Naive thymus-derived CD4-positive, alpha-beta T cell (primary cell): ENCODE measurements at regions not wholly inside any gene's neighbourhood (a gene's known extent, or its start where the extent isn't known, plus 50 kb on each side); places are given as distances from the start of the nearest gene placed in this dataset.

Experiments used
- ATAC-seq: fragments of 150-1000 bp; cut with Tn5 transposase; 2 replicates; pipeline ENCODE4 v1.10.0; 2021; ENCODE audit warnings: mild to moderate bottlenecking, moderate library complexity
- CTCF ChIA-PET: fragments of 350-600 bp; sonication (Branson Sonifier 250); formaldehyde crosslinking; loops from one replicate; lab custom pipeline; 2021; ENCODE audit warnings: antibody characterized with exemption; lab: Charles Lee
- POLR2A ChIA-PET: fragments of 350-600 bp; sonication (Branson Sonifier 250); formaldehyde crosslinking; loops from one replicate; lab custom pipeline; 2021; ENCODE audit warnings: antibody characterized with exemption, inconsistent platforms; lab: Charles Lee
- DNase-seq, 9 donors: peaks; one replicate each; pipeline versions ENCODE4 v3.0.0 to v3.0.0-alpha.2; 2020 to 2022; ENCODE audit warnings: mixed read lengths in 1 of 9
- H3K27ac ChIP-seq: one replicate; pipeline ENCODE4 v1.7.0; 2013; ENCODE audit warnings: mild to moderate bottlenecking, low read depth, low read length, moderate library complexity
- H3K27me3 ChIP-seq, 2 donors: one replicate each; pipeline ENCODE4 v1.7.0; 2013; ENCODE audit warnings: low read length in 2 of 2, mild to moderate bottlenecking in 2 of 2, moderate library complexity in 2 of 2; ENCODE audit not compliant: control insufficient read depth in 2 of 2, insufficient read depth in 2 of 2
- H3K36me3 ChIP-seq, 3 experiments: 1 replicate in 2 of 3; 2 replicates in 1 of 3; pipeline ENCODE4 v1.7.0; 2013; ENCODE audit warnings: low read length in 3 of 3, mild to moderate bottlenecking in 3 of 3, moderate library complexity in 1 of 3; ENCODE audit not compliant: insufficient read depth in 3 of 3, control insufficient read depth in 2 of 3
- H3K4me1 ChIP-seq, 2 donors: one replicate each; pipeline ENCODE4 v1.7.0; 2013; ENCODE audit warnings: low read length in 2 of 2, mild to moderate bottlenecking in 2 of 2, moderate library complexity in 1 of 2; ENCODE audit not compliant: control insufficient read depth in 2 of 2, insufficient read depth in 2 of 2
- H3K4me3 ChIP-seq: 2 replicates; pipeline ENCODE4 v1.7.0; 2013; ENCODE audit warnings: mild to moderate bottlenecking, low read length
- H3K9me3 ChIP-seq, 3 experiments: 1 replicate in 2 of 3; 2 replicates in 1 of 3; pipeline ENCODE4 v1.7.0; 2013; ENCODE audit warnings: low read length in 3 of 3; ENCODE audit not compliant: control insufficient read depth in 2 of 3
- H3K27ac Mint-ChIP-seq, 9 donors: one replicate each; pipeline ENCODE4 v1.8.0; 2020 to 2022; ENCODE audit warnings: mixed read lengths in 9 of 9, mild to moderate bottlenecking in 8 of 9, moderate library complexity in 5 of 9, inconsistent platforms in 2 of 9
- H3K27me3 Mint-ChIP-seq, 5 donors: one replicate each; pipeline ENCODE4 v1.8.0; 2021 to 2022; ENCODE audit warnings: mixed read lengths in 5 of 5, mild to moderate bottlenecking in 1 of 5
- H3K36me3 Mint-ChIP-seq, 5 donors: one replicate each; pipeline ENCODE4 v1.8.0; 2020 to 2022; ENCODE audit warnings: mixed read lengths in 5 of 5, mild to moderate bottlenecking in 3 of 5, inconsistent platforms in 1 of 5
- H3K4me1 Mint-ChIP-seq, 7 donors: one replicate each; pipeline ENCODE4 v1.8.0; 2020 to 2022; ENCODE audit warnings: mixed read lengths in 7 of 7, mild to moderate bottlenecking in 3 of 7, inconsistent platforms in 1 of 7
- H3K4me3 Mint-ChIP-seq, 10 donors: one replicate each; pipeline ENCODE4 v1.8.0; 2020 to 2022; ENCODE audit warnings: mild to moderate bottlenecking in 10 of 10, mixed read lengths in 10 of 10, moderate library complexity in 6 of 10, inconsistent platforms in 2 of 10
- H3K9me3 Mint-ChIP-seq, 11 donors: one replicate each; pipeline ENCODE4 v1.8.0; 2020 to 2022; ENCODE audit warnings: mixed read lengths in 11 of 11, mild to moderate bottlenecking in 4 of 11, inconsistent platforms in 1 of 11, moderate library complexity in 1 of 11
- intact Hi-C, 2 donors: fragments of 100-400 bp; cut with micrococcal nuclease; formaldehyde crosslinking; loops; one replicate each; pipeline ENCODE4 v1.15.1; 2023

GRCh38 chr10:71058308-71058707 is 154.1 kb upstream of the UNC5B start:
- no peaks in the 10 kb centered on the region for H3K36me3 ChIP-seq
- H3K27me3 Mint-ChIP-seq: peaks cover 0 to 7% (median 0%) of the 10 kb centered on the region in 5 donors
- no peak for ATAC-seq
- H3K4me1 ChIP-seq: no peaks in the 10 kb centered on the region
- no peak overlapping the region for H3K27ac ChIP-seq
- H3K27ac Mint-ChIP-seq: no peak overlapping the region
- ChIA-PET CTCF (interaction anchor here (0.7 kb wide), 1 partner anchor 1469 kb away, joined by 4 read pairs; no protein-coding TSS in a partner anchor), POLR2A (no interaction called here)
- no peaks in the 10 kb centered on the region for H3K36me3 Mint-ChIP-seq
- peaks cover 0 to 1% (median 0%) of the 10 kb centered on the region in 11 donors for H3K9me3 Mint-ChIP-seq
- no peak for DNase-seq
- no peak overlapping the region for H3K4me3 Mint-ChIP-seq
- H3K27me3 ChIP-seq: no peaks in the 10 kb centered on the region
- no peaks in the 10 kb centered on the region for H3K4me1 Mint-ChIP-seq
- H3K9me3 ChIP-seq: no peaks in the 10 kb centered on the region
- intact Hi-C loops: no loop called here
- no peak overlapping the region for H3K4me3 ChIP-seq

GRCh38 chr10:71059054-71059818 is 153.1 kb upstream of the UNC5B start:
- Mint-ChIP-seq H3K4me1 (no peaks in the 10 kb centered on the region), H3K27ac (no peak overlapping the region), H3K4me3 (no peak overlapping the region), H3K9me3 (peaks cover 0 to 2% (median 0%) of the 10 kb centered on the region in 11 donors), H3K27me3 (peaks cover 0 to 4% (median 0%) of the 10 kb centered on the region in 5 donors), H3K36me3 (no peaks in the 10 kb centered on the region)
- no peak for ATAC-seq
- intact Hi-C loops: no loop called here
- POLR2A ChIA-PET: no interaction called here
- CTCF ChIA-PET: interaction anchor here (0.6 kb wide), 1 partner anchor 161 kb away, joined by 3 read pairs; no protein-coding TSS in a partner anchor
- Histone ChIP-seq H3K27me3 (no peaks in the 10 kb centered on the region), H3K27ac (no peak overlapping the region), H3K4me1 (no peaks in the 10 kb centered on the region), H3K36me3 (no peaks in the 10 kb centered on the region), H3K4me3 (no peak overlapping the region), H3K9me3 (no peaks in the 10 kb centered on the region)
- no peak for DNase-seq

- ATAC-seq (no peak), DNase-seq (no peak)
- H3K36me3 ChIP-seq: no peaks in the 10 kb centered on the region
- intact Hi-C loops: no loop called here
- CTCF ChIA-PET: no interaction called here
- Mint-ChIP-seq H3K4me3 (no peak overlapping the region), H3K9me3 (peaks cover 0 to 2% (median 0%) of the 10 kb centered on the region in 11 donors), H3K27me3 (peaks cover 0 to 3% (median 0%) of the 10 kb centered on the region in 5 donors), H3K36me3 (no peaks in the 10 kb centered on the region), H3K4me1 (no peaks in the 10 kb centered on the region), H3K27ac (no peak overlapping the region)
- no peak overlapping the region for H3K4me3 ChIP-seq
- no peak overlapping the region for H3K27ac ChIP-seq
- no peaks in the 10 kb centered on the region for H3K27me3 ChIP-seq
- no peaks in the 10 kb centered on the region for H3K9me3 ChIP-seq
- H3K4me1 ChIP-seq: no peaks in the 10 kb centered on the region
- POLR2A ChIA-PET: no interaction called here
Measured at GRCh38 chr10:71059943-71060342, 152.4 kb upstream of the UNC5B start.

GRCh38 chr10:71060476-71061426 is 151.6 kb upstream of the UNC5B start:
- H3K9me3 Mint-ChIP-seq: peaks cover 0 to 2% (median 0%) of the 10 kb centered on the region in 11 donors
- no peak overlapping the region for H3K27ac Mint-ChIP-seq
- ATAC-seq: no peak
- Histone ChIP-seq H3K36me3 (no peaks in the 10 kb centered on the region), H3K9me3 (no peaks in the 10 kb centered on the region), H3K27ac (no peak overlapping the region), H3K4me3 (no peak overlapping the region), H3K4me1 (no peaks in the 10 kb centered on the region), H3K27me3 (no peaks in the 10 kb centered on the region)
- peaks cover 0 to 3% (median 0%) of the 10 kb centered on the region in 5 donors for H3K27me3 Mint-ChIP-seq
- intact Hi-C loops: no loop called here
- ChIA-PET POLR2A (no interaction called here), CTCF (no interaction called here)
- no peak for DNase-seq
- H3K36me3 Mint-ChIP-seq: no peaks in the 10 kb centered on the region
- H3K4me1 Mint-ChIP-seq: no peaks in the 10 kb centered on the region
- H3K4me3 Mint-ChIP-seq: no peak overlapping the region

- no peaks in the 10 kb centered on the region for H3K36me3 Mint-ChIP-seq
- no peaks in the 10 kb centered on the region for H3K4me1 Mint-ChIP-seq
- H3K36me3 ChIP-seq: no peaks in the 10 kb centered on the region
- no peaks in the 10 kb centered on the region for H3K27me3 Mint-ChIP-seq
- peaks cover 0 to 2% (median 0%) of the 10 kb centered on the region in 11 donors for H3K9me3 Mint-ChIP-seq
- H3K4me1 ChIP-seq: no peaks in the 10 kb centered on the region
- ChIA-PET POLR2A (no interaction called here), CTCF (interaction anchor here (0.6 kb wide), 1 partner anchor 13 kb away, joined by 4 read pairs; no protein-coding TSS in a partner anchor)
- H3K9me3 ChIP-seq: no peaks in the 10 kb centered on the region
- ATAC-seq (no peak), DNase-seq (no peak)
- intact Hi-C loops: no loop called here
- H3K27ac ChIP-seq: no peak overlapping the region
- no peaks in the 10 kb centered on the region for H3K27me3 ChIP-seq
- no peak overlapping the region for H3K4me3 ChIP-seq
- H3K27ac Mint-ChIP-seq: no peak overlapping the region
- no peak overlapping the region for H3K4me3 Mint-ChIP-seq
Measured at GRCh38 chr10:71061472-71061871, 150.9 kb upstream of the UNC5B start.

- no peak overlapping the region for H3K27ac Mint-ChIP-seq
- H3K27ac ChIP-seq: no peak overlapping the region
- ATAC-seq: no peak
- CTCF ChIA-PET: interaction anchor here (0.6 kb wide), 1 partner anchor 14 kb away, joined by 4 read pairs; no protein-coding TSS in a partner anchor
- no peak overlapping the region for H3K4me3 Mint-ChIP-seq
- no peaks in the 10 kb centered on the region for H3K4me1 ChIP-seq
- no peaks in the 10 kb centered on the region for H3K9me3 ChIP-seq
- H3K27me3 Mint-ChIP-seq: no peaks in the 10 kb centered on the region
- H3K36me3 ChIP-seq: no peaks in the 10 kb centered on the region
- H3K27me3 ChIP-seq: no peaks in the 10 kb centered on the region
- H3K9me3 Mint-ChIP-seq: peaks cover 0 to 2% (median 0%) of the 10 kb centered on the region in 11 donors
- H3K36me3 Mint-ChIP-seq: no peaks in the 10 kb centered on the region
- POLR2A ChIA-PET: no interaction called here
- H3K4me3 ChIP-seq: no peak overlapping the region
- no peak for DNase-seq
- intact Hi-C loops: no loop called here
- H3K4me1 Mint-ChIP-seq: no peaks in the 10 kb centered on the region
Measured at GRCh38 chr10:71062156-71062555, 150.2 kb upstream of the UNC5B start.
